ENCODE measurements at regions not wholly inside any gene's neighbourhood (a gene's known extent, or its start where the extent isn't known, plus 50 kb on each side); places are given as distances from the start of the nearest gene placed in this dataset.

GRCh38 chr13:40334616-40335015 is 331.8 kb downstream of the FOXO1 start:
- TF ChIP-seq CTCF (IDR thresholded peaks at IDR 0.05) (no peak), POLR2A (IDR thresholded peaks at IDR 0.05) (no peak)

All from right lobe of liver (tissue), 4 donors.